H1 (cell line): ENCODE measurements at regions not wholly inside any gene's neighbourhood (a gene's known extent, or its start where the extent isn't known, plus 50 kb on each side); places are given as distances from the start of the nearest gene placed in this dataset.

Experiments
- ATF2 ChIP-seq: IDR thresholded peaks from 2 replicates; pipeline ENCODE4 v1.6.1; 2012; ENCODE audit warnings: low read length, inconsistent platforms
- CBX8 ChIP-seq: fragments of 300-800, 300-1000 bp; sonication (generic); IDR thresholded peaks from 2 replicates; pipeline ENCODE4 v1.7.1; 2016; ENCODE audit warnings: low read depth, low read length, borderline replicate concordance
- CTCF ChIP-seq, 3 experiments: IDR thresholded peaks; 1 replicate in 2 of 3; 2 replicates in 1 of 3; pipeline versions ENCODE4 v1.5.1 to v1.6.1; 2011; ENCODE audit warnings: low read length in 3 of 3, mild to moderate bottlenecking in 3 of 3, inconsistent platforms in 2 of 3, low read depth in 1 of 3, moderate library complexity in 1 of 3; ENCODE audit not compliant: insufficient read depth in 1 of 3; ENCODE audit errors: control extremely low read depth in 1 of 3
- EP300 ChIP-seq, 2 experiments: IDR thresholded peaks; 1 replicate in 1 of 2; 2 replicates in 1 of 2; pipeline ENCODE4 v1.6.1; 2011 to 2012; ENCODE audit warnings: low read depth in 2 of 2, low read length in 2 of 2, mild to moderate bottlenecking in 2 of 2, borderline replicate concordance in 1 of 2, inconsistent platforms in 1 of 2, moderate library complexity in 1 of 2
- JUN ChIP-seq: IDR thresholded peaks from 2 replicates; pipeline ENCODE4 v1.6.1; 2011; ENCODE audit warnings: low read depth, mild to moderate bottlenecking, improper control_type of control experiment, low read length
- MAFK ChIP-seq: IDR thresholded peaks from 2 replicates; pipeline ENCODE4 v1.6.1; 2012; ENCODE audit warnings: low read depth, mild to moderate bottlenecking, improper control_type of control experiment, low read length
- MAX ChIP-seq: IDR thresholded peaks from 2 replicates; pipeline ENCODE4 v1.6.1; 2012; ENCODE audit warnings: inconsistent platforms
- POLR2A ChIP-seq, 2 experiments: IDR thresholded peaks; 1 replicate in 1 of 2; 2 replicates in 1 of 2; pipeline ENCODE4 v1.6.1; 2011; ENCODE audit warnings: low read depth in 2 of 2, low read length in 2 of 2, mild to moderate bottlenecking in 2 of 2; ENCODE audit errors: control extremely low read depth in 1 of 2
- POLR2AphosphoS5 ChIP-seq: IDR thresholded peaks from 2 replicates; pipeline ENCODE4 v1.6.1; 2011; ENCODE audit warnings: low read depth, low read length
- YY1 ChIP-seq: IDR thresholded peaks from 2 replicates; pipeline ENCODE4 v1.6.1; 2011; ENCODE audit warnings: low read depth, mild to moderate bottlenecking, low read length

- TF ChIP-seq YY1 (no peak), POLR2AphosphoS5 (no peak), CBX8 (no peak), CTCF (IDR thresholded peaks at IDR 0.05; ENCODE audit: control extremely low read depth in 1 of 3, insufficient read depth in 1 of 3, low read depth in 1 of 3, low read length in 3 of 3) (no peak), EP300 (IDR thresholded peaks at IDR 0.05; ENCODE audit: borderline replicate concordance in 1 of 2, low read depth in 2 of 2, low read length in 2 of 2) (no peak), ATF2 (no peak), POLR2A (IDR thresholded peaks at IDR 0.05; ENCODE audit: control extremely low read depth in 1 of 2, low read depth in 2 of 2, low read length in 2 of 2) (no peak), MAFK (no peak), JUN (no peak), MAX (no peak)
These were observed 486.5 kb downstream of the COG6 start for GRCh38 chr13:40141859-40142555.
